ENCODE measurements at regions not wholly inside any gene's neighbourhood (a gene's known extent, or its start where the extent isn't known, plus 50 kb on each side); places are given as distances from the start of the nearest gene placed in this dataset.

DNA sequence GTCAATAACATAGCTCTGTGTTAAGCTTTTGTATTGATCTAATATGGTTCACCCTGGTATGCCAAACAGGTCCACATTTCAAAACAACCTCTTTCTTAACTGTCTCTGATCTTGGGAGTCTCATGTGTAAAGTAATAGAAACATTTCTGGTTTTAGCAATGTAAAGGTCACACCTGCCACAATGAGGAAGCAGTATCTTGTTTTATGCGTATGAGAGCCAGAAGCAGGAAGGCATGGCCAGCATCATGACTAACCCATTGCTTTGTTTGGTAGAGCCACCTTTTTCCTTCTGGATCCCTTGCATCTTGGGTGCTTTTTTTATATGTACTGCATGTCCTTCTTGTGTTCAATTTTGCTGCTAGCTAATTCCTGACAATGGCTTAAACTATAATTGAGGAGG is 411.3 kb upstream of the SEMA3C start:
- H3K27ac ChIP-seq (ENCODE audit: low read depth in 1 of 2, low read length in 2 of 2): no peak overlapping the region
- no peak for DNase-seq (ENCODE audit: low spot score)
- 79% methylated on average over 1 of the region's 1 CpG for WGBS
- H3K9ac ChIP-seq (ENCODE audit: low read depth in 1 of 2, low read length in 2 of 2): no peak overlapping the region
- H3K9me3 ChIP-seq (ENCODE audit: control insufficient read depth in 4 of 4, low read length in 3 of 4): no peaks in the 10 kb centered on the region
- no peaks in the 10 kb centered on the region for H3K4me1 ChIP-seq (ENCODE audit: control insufficient read depth in 4 of 4, insufficient read depth in 4 of 4, low read length in 3 of 4)
- no peak overlapping the region for H3K4me3 ChIP-seq (ENCODE audit: low read depth in 1 of 3, low read length in 3 of 3)
- TF ChIP-seq HNF4G (IDR thresholded peaks at IDR 0.05): no peak
- no peak for TF ChIP-seq RXRA (IDR thresholded peaks at IDR 0.05)
- no peak for TF ChIP-seq FOXA2 (IDR thresholded peaks at IDR 0.05)
- no peak for TF ChIP-seq EGR1 (IDR thresholded peaks at IDR 0.05; ENCODE audit: low read depth in 2 of 2)
- TF ChIP-seq, protein P1, sequence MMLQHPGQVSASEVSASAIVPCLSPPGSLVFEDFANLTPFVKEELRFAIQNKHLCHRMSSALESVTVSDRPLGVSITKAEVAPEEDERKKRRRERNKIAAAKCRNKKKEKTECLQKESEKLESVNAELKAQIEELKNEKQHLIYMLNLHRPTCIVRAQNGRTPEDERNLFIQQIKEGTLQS (IDR thresholded peaks at IDR 0.05): no peak
- TF ChIP-seq, protein P2, sequence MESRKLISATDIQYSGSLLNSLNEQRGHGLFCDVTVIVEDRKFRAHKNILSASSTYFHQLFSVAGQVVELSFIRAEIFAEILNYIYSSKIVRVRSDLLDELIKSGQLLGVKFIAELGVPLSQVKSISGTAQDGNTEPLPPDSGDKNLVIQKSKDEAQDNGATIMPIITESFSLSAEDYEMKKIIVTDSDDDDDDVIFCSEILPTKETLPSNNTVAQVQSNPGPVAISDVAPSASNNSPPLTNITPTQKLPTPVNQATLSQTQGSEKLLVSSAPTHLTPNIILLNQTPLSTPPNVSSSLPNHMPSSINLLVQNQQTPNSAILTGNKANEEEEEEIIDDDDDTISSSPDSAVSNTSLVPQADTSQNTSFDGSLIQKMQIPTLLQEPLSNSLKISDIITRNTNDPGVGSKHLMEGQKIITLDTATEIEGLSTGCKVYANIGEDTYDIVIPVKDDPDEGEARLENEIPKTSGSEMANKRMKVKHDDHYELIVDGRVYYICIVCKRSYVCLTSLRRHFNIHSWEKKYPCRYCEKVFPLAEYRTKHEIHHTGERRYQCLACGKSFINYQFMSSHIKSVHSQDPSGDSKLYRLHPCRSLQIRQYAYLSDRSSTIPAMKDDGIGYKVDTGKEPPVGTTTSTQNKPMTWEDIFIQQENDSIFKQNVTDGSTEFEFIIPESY (IDR thresholded peaks at IDR 0.05): no peak
- TF ChIP-seq, protein P3, sequence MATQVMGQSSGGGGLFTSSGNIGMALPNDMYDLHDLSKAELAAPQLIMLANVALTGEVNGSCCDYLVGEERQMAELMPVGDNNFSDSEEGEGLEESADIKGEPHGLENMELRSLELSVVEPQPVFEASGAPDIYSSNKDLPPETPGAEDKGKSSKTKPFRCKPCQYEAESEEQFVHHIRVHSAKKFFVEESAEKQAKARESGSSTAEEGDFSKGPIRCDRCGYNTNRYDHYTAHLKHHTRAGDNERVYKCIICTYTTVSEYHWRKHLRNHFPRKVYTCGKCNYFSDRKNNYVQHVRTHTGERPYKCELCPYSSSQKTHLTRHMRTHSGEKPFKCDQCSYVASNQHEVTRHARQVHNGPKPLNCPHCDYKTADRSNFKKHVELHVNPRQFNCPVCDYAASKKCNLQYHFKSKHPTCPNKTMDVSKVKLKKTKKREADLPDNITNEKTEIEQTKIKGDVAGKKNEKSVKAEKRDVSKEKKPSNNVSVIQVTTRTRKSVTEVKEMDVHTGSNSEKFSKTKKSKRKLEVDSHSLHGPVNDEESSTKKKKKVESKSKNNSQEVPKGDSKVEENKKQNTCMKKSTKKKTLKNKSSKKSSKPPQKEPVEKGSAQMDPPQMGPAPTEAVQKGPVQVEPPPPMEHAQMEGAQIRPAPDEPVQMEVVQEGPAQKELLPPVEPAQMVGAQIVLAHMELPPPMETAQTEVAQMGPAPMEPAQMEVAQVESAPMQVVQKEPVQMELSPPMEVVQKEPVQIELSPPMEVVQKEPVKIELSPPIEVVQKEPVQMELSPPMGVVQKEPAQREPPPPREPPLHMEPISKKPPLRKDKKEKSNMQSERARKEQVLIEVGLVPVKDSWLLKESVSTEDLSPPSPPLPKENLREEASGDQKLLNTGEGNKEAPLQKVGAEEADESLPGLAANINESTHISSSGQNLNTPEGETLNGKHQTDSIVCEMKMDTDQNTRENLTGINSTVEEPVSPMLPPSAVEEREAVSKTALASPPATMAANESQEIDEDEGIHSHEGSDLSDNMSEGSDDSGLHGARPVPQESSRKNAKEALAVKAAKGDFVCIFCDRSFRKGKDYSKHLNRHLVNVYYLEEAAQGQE (IDR thresholded peaks at IDR 0.05): no peak
- TF ChIP-seq FOXA1 (IDR thresholded peaks at IDR 0.05): no peak
- TF ChIP-seq, protein P4, sequence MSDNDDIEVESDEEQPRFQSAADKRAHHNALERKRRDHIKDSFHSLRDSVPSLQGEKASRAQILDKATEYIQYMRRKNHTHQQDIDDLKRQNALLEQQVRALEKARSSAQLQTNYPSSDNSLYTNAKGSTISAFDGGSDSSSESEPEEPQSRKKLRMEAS (IDR thresholded peaks at IDR 0.05): no peak
- no peak for TF ChIP-seq SP1 (IDR thresholded peaks at IDR 0.05)
- TF ChIP-seq, protein P5, sequence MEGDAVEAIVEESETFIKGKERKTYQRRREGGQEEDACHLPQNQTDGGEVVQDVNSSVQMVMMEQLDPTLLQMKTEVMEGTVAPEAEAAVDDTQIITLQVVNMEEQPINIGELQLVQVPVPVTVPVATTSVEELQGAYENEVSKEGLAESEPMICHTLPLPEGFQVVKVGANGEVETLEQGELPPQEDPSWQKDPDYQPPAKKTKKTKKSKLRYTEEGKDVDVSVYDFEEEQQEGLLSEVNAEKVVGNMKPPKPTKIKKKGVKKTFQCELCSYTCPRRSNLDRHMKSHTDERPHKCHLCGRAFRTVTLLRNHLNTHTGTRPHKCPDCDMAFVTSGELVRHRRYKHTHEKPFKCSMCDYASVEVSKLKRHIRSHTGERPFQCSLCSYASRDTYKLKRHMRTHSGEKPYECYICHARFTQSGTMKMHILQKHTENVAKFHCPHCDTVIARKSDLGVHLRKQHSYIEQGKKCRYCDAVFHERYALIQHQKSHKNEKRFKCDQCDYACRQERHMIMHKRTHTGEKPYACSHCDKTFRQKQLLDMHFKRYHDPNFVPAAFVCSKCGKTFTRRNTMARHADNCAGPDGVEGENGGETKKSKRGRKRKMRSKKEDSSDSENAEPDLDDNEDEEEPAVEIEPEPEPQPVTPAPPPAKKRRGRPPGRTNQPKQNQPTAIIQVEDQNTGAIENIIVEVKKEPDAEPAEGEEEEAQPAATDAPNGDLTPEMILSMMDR (IDR thresholded peaks at IDR 0.05; ENCODE audit: low read depth, low read length, missing input control): no peak
- no peaks in the 10 kb centered on the region for H3K27me3 ChIP-seq (ENCODE audit: control insufficient read depth in 4 of 4, insufficient read depth in 4 of 4, low read length in 3 of 4)
- no peaks in the 10 kb centered on the region for H3K36me3 ChIP-seq (ENCODE audit: control insufficient read depth in 4 of 4, insufficient read depth in 3 of 4, low read depth in 1 of 4, low read length in 3 of 4)

DNA sequence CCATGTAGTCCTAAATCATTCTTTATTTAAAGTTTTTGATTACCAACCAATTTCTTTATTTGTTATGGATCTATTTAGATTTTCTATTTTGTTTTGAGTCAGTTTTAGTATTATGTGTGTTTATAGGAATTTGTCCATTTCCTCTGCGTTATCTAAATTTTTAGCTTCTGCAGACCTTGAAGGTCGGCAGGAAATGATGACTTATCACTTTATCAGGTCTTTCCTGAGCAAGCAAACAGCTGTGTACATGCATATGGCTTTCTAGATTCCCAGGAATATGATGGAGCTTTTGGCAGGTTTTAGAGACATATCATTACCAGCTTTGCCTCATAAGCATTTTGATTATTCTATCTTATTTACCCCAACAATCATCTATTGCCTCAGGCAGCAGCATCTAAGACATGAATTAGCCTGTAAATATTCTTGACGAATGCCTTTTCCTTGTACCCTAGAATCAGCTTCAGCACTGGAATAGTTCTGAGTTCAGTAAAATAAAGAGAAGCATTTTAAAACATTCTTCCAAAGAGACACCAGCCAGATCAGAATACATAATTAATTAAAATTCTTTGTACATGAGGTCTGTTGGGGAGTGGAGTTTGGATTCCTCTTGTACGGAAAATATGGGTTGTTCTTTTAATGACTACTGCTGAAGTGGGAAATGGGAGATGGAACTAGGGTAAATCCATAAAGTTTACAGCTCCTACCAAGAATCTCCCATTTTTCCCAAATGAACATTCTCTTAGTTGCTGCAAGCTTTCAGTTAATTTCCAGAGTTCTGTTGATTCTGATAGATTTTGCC is 408.8 kb upstream of the SEMA3C start:
- Histone ChIP-seq H3K4me1 (ENCODE audit: control insufficient read depth in 4 of 4, insufficient read depth in 4 of 4, low read length in 3 of 4) (no peaks in the 10 kb centered on the region), H3K9ac (ENCODE audit: low read depth in 1 of 2, low read length in 2 of 2) (no peak overlapping the region), H3K36me3 (ENCODE audit: control insufficient read depth in 4 of 4, insufficient read depth in 3 of 4, low read depth in 1 of 4, low read length in 3 of 4) (no peaks in the 10 kb centered on the region), H3K27me3 (ENCODE audit: control insufficient read depth in 4 of 4, insufficient read depth in 4 of 4, low read length in 3 of 4) (no peaks in the 10 kb centered on the region), H3K4me3 (ENCODE audit: low read depth in 1 of 3, low read length in 3 of 3) (no peak overlapping the region), H3K27ac (ENCODE audit: low read depth in 1 of 2, low read length in 2 of 2) (no peak overlapping the region), H3K9me3 (ENCODE audit: control insufficient read depth in 4 of 4, low read length in 3 of 4) (no peaks in the 10 kb centered on the region)
- 63% methylated on average over 4 of the region's 4 CpGs for WGBS
- DNase-seq (ENCODE audit: low spot score): no peak
- TF ChIP-seq, protein P1 (IDR thresholded peaks at IDR 0.05): no peak
- TF ChIP-seq SP1 (IDR thresholded peaks at IDR 0.05) (no peak), FOXA1 (IDR thresholded peaks at IDR 0.05) (no peak), JUND (IDR thresholded peaks at IDR 0.05) (no peak), HNF4A (conservative IDR thresholded peaks at IDR 0.05) (no peak), EGR1 (IDR thresholded peaks at IDR 0.05; ENCODE audit: low read depth in 2 of 2) (no peak), RXRA (IDR thresholded peaks at IDR 0.05) (no peak), RAD21 (IDR thresholded peaks at IDR 0.05) (no peak), HNF4G (IDR thresholded peaks at IDR 0.05) (no peak), YY1 (IDR thresholded peaks at IDR 0.05) (no peak), NR2F2 (IDR thresholded peaks at IDR 0.05) (no peak), TAF1 (conservative IDR thresholded peaks at IDR 0.05) (no peak)
- TF ChIP-seq, protein P5 (IDR thresholded peaks at IDR 0.05; ENCODE audit: low read depth, low read length, missing input control): no peak
- TF ChIP-seq, protein P4 (IDR thresholded peaks at IDR 0.05): no peak
- TF ChIP-seq, protein P2 (IDR thresholded peaks at IDR 0.05): no peak
